ENCODE measurements at regions not wholly inside any gene's neighbourhood (a gene's known extent, or its start where the extent isn't known, plus 50 kb on each side); places are given as distances from the start of the nearest gene placed in this dataset.

- CTCF ChIA-PET = no interaction called here
- ATAC-seq = no peak
- Histone ChIP-seq H3K36me3 (ENCODE audit: control insufficient read depth, insufficient read depth, low read length) (no peaks in the 10 kb centered on the region), H3K9me3 (ENCODE audit: control insufficient read depth, insufficient read depth, low read depth, low read length) (no peaks in the 10 kb centered on the region), H3K27me3 (ENCODE audit: control insufficient read depth, insufficient read depth, low read length) (no peaks in the 10 kb centered on the region), H3K4me1 (ENCODE audit: control insufficient read depth, insufficient read depth, low read length) (no peaks in the 10 kb centered on the region), H3K4me3 (ENCODE audit: low read depth in 2 of 2, low read length in 2 of 2) (no peak overlapping the region), H3K27ac (ENCODE audit: low read length) (no peak overlapping the region)
- intact Hi-C loops (cut with micrococcal nuclease; ENCODE audit: unreplicated experiment) (no loop called here), in situ Hi-C loops (cut with HindIII; ENCODE audit: low pct_unique_long_range_greater_than_20kb, low sequenced_read_pairs) (no loop called here)
- DNase-seq (ENCODE audit: low read depth, low spot score) = no peak
- BruUV-seq (replicated peaks) = no TSS peak
- POLR2A ChIA-PET = no interaction called here
- no peak for TF ChIP-seq SIN3A (IDR thresholded peaks at IDR 0.05; ENCODE audit: borderline replicate concordance, insufficient read depth, low read depth, low read length)
- no peak for TF ChIP-seq CTCF (IDR thresholded peaks at IDR 0.05)
- no peak for TF ChIP-seq REST (IDR thresholded peaks at IDR 0.05; ENCODE audit: insufficient read depth in 1 of 2, low read depth in 2 of 2, low read length in 1 of 2)
- TF ChIP-seq POLR2AphosphoS5 (IDR thresholded peaks at IDR 0.05; ENCODE audit: low read depth, low read length) = no peak
Measured at GRCh38 chr5:144941004-144941403, 770.3 kb downstream of the KCTD16 start.

GRCh38 chr5:144918371-144918770 is 747.7 kb downstream of the KCTD16 start:
- no peak overlapping the region for H3K4me3 ChIP-seq (ENCODE audit: low read depth in 2 of 2, low read length in 2 of 2)
- ChIA-PET CTCF (no interaction called here), POLR2A (no interaction called here)
- no peak for TF ChIP-seq REST (IDR thresholded peaks at IDR 0.05; ENCODE audit: insufficient read depth in 1 of 2, low read depth in 2 of 2, low read length in 1 of 2)
- TF ChIP-seq CTCF (IDR thresholded peaks at IDR 0.05) = no peak
- no peak for TF ChIP-seq POLR2AphosphoS5 (IDR thresholded peaks at IDR 0.05; ENCODE audit: low read depth, low read length)
- TF ChIP-seq TCF7L2 (IDR thresholded peaks at IDR 0.05; ENCODE audit: low read depth, low read length) = no peak
- no peak for TF ChIP-seq SIN3A (IDR thresholded peaks at IDR 0.05; ENCODE audit: borderline replicate concordance, insufficient read depth, low read depth, low read length)
- H3K9me3 ChIP-seq (ENCODE audit: control insufficient read depth, insufficient read depth, low read depth, low read length) = no peaks in the 10 kb centered on the region
- no peaks in the 10 kb centered on the region for H3K27me3 ChIP-seq (ENCODE audit: control insufficient read depth, insufficient read depth, low read length)
- intact Hi-C loops (cut with micrococcal nuclease; ENCODE audit: unreplicated experiment) (no loop called here), in situ Hi-C loops (cut with HindIII; ENCODE audit: low pct_unique_long_range_greater_than_20kb, low sequenced_read_pairs) (no loop called here)
- DNase-seq (ENCODE audit: low read depth, low spot score) (no peak), ATAC-seq (no peak)
- no peaks in the 10 kb centered on the region for H3K36me3 ChIP-seq (ENCODE audit: control insufficient read depth, insufficient read depth, low read length)
- H3K27ac ChIP-seq (ENCODE audit: low read length) = no peak overlapping the region
- H3K4me1 ChIP-seq (ENCODE audit: control insufficient read depth, insufficient read depth, low read length) = no peaks in the 10 kb centered on the region
- no TSS peak for BruUV-seq (replicated peaks)
